Keratinocyte (primary cell): ENCODE measurements at regions not wholly inside any gene's neighbourhood (a gene's known extent, or its start where the extent isn't known, plus 50 kb on each side); places are given as distances from the start of the nearest gene placed in this dataset.

ENCODE experiments used
- CTCF ChIP-seq, 3 experiments: IDR thresholded peaks in 1 of 3; conservative IDR thresholded peaks in 1 of 3; optimal IDR thresholded peaks in 1 of 3; 2 replicates in 2 of 3; 3 replicates in 1 of 3; pipeline versions ENCODE3 to v1.5.1; 2011; ENCODE audit warnings: low read length in 3 of 3, mild to moderate bottlenecking in 3 of 3, moderate library complexity in 2 of 3, control low read depth in 1 of 3, inconsistent platforms in 1 of 3; ENCODE audit not compliant: insufficient read depth in 2 of 3; ENCODE audit errors: extremely low read depth in 1 of 3
- EZH2 ChIP-seq: IDR thresholded peaks from one replicate; pipeline ENCODE4 v1.6.1; 2012; ENCODE audit warnings: inconsistent platforms, mild to moderate bottlenecking, low read length, moderate library complexity

- TF ChIP-seq CTCF (optimal IDR thresholded peaks at IDR 0.05 in 1 of 3, IDR thresholded peaks at IDR 0.05 in 1 of 3, conservative IDR thresholded peaks at IDR 0.05 in 1 of 3; ENCODE audit: extremely low read depth in 1 of 3, insufficient read depth in 2 of 3, low read length in 3 of 3) (no peak), EZH2 (no peak)
These were observed 62.0 kb upstream of the SLC35F5 start for GRCh38 chr2:113818382-113818951.
